ENCODE measurements at regions not wholly inside any gene's neighbourhood (a gene's known extent, or its start where the extent isn't known, plus 50 kb on each side); places are given as distances from the start of the nearest gene placed in this dataset.

GRCh38 chr6:168985705-168986104 lies 267.9 kb downstream of the THBS2 start:
- no peak for DNase-seq (ENCODE audit: low read depth in 2 of 3, low spot score in 2 of 3)

GRCh38 chr6:168983925-168984324 lies 269.7 kb downstream of the THBS2 start:
- no peak for DNase-seq (ENCODE audit: low read depth in 2 of 3, low spot score in 2 of 3)

DNA sequence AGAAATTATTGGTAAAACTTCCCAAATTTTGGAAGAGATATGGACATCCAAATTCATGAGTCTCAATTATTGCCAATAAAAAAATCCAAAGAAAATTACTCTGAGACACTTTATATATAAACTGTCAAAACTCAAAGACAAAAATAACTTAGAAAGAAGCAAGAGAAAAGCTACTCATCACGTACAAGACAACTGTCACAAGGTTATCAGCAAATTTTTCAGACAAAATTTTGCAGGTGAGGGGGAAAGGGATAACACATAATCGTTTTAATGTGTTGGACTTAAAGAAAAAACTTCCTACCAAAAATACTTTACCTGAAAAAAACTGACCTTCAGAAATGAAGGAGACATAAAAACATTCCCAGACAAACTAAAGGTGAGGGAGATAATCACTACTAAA lies 272.5 kb downstream of the THBS2 start:
- no peak for DNase-seq (ENCODE audit: low read depth in 2 of 3, low spot score in 2 of 3)

DNA sequence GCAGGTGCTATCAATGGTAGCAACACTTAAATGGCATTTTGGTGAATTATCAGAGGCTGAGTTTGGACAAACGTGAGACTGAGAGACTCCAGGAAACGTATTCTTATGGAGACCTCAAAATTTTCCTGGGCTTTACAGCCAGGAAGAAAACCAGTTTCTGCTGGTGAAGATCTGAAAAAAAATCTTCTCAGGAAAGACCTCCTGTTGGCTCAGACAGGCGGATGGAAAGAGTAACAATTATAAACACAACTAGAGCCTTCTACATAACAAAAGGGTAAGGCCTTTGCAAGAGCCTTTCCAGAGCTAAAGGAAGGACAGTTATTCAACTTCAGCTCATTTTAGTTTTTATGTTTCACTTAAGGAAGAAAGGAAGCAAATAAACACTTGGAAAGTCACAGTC lies 274.4 kb downstream of the THBS2 start:
- no peak for DNase-seq (ENCODE audit: low read depth in 2 of 3, low spot score in 2 of 3)

GRCh38 chr6:168972128-168972527 lies 281.5 kb downstream of the THBS2 start:
- no peak for DNase-seq (ENCODE audit: low read depth in 2 of 3, low spot score in 2 of 3)

- no peak for DNase-seq (ENCODE audit: low read depth in 2 of 3, low spot score in 2 of 3)
These were observed 282.1 kb downstream of the THBS2 start for GRCh38 chr6:168971549-168971948.

DNA sequence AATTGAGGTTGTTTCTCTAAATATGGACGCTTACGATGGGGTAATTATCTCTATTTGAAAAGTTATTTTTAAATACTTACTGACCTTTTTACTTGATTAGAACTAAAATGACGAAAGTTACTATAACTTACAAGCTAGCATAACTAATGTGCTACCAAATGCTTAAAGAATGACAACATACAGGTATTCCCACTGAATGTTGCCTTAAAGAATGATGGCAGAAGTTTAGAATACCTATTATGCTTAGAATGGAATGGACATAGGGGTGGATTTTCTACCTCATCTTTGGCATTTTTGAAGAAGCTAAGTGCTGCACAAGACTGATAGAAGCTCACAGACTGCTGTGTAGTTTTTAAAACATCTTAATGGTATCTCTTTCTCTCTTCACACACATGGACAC lies 284.8 kb downstream of the THBS2 start:
- DNase-seq (ENCODE audit: low read depth in 2 of 3, low spot score in 2 of 3): no peak

GRCh38 chr6:168968228-168968627 lies 285.4 kb downstream of the THBS2 start:
- peak in 1 of 3 donors; percentile 29 for DNase-seq (ENCODE audit: low read depth in 2 of 3, low spot score in 2 of 3)

GRCh38 chr6:168967281-168967925 lies 286.2 kb downstream of the THBS2 start:
- no peak for DNase-seq (ENCODE audit: low read depth in 2 of 3, low spot score in 2 of 3)

GRCh38 chr6:168964138-168964835 lies 289.4 kb downstream of the THBS2 start:
- no peak for DNase-seq (ENCODE audit: low read depth in 2 of 3, low spot score in 2 of 3)

GRCh38 chr6:168962886-168963285 lies 290.8 kb downstream of the THBS2 start:
- no peak for DNase-seq (ENCODE audit: low read depth in 2 of 3, low spot score in 2 of 3)

DNA sequence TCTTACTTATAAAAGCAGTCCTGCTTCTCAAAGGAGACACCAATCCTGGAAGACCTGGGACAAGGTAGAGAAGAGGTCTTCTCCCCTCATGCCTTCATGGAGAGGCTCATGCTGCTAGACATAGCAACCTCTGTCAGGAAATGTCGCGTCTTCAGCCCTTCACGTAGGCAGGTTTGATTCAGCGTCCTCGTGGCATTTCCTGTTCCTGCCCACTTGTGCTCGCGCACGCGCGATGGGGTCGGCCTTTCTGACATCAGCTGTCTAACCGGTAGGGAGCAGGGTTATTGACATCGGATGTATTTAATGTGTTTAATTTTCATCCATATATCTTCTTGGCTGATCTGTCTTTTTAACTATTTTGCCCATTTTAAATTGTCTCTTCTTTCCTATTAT lies 292.4 kb downstream of the THBS2 start:
- DNase-seq (ENCODE audit: low read depth in 2 of 3, low spot score in 2 of 3): no peak

DNA sequence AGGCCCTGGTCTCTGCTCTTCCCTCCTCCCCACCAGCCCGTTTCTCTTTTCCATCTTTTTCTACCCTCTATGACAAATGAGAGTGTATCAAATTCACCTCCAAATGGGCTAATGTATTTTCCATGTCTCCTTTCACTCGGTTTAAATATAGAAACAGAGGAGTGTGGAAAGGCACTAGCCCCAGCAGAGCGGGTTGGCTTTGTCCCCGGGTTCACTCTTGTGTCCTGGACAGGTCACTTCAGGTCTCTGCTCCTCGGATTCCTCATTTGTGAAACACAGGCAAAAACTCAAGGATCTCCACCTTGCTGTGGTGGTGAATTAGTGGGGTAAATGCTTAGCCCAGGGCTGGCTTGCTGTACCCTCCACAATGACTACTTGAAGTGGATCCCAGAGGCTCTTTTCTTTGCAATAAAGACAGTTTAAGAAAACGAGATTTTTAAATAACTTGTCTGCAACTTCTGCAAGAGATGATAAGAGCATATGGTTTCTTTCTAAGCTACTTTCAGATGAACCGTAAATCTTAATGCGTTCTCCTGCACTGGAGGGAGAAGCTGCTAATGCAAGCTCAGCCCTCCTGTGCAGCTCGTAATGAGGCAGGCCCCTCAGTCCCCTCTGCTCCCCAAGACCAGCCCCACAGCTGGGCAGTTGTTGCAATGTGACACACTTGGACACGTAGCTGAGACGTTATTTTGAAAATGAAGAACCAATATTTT lies 292.9 kb downstream of the THBS2 start:
- no peak for DNase-seq (ENCODE audit: low read depth in 2 of 3, low spot score in 2 of 3)

DNA sequence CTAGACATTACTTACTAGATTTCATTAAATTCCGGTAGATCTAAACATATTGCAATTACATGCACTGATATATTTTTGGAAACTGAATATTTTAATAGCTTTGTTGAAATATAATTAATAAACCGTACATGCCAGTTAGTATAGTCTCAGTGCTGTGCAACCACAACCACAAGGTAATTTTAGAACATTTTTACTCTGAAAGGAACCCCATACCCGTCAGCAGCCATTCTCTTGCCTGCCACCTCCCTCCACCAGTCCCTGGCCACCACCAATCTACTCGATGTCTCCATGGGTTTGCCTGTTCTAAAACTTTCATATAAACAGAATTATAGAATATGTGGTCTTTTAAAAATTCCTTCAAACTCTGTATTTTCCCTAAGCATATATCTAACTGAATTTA lies 293.9 kb downstream of the THBS2 start:
- DNase-seq (ENCODE audit: low read depth in 2 of 3, low spot score in 2 of 3): no peak

GRCh38 chr6:168956884-168957730 lies 296.5 kb downstream of the THBS2 start:
- peak; percentile 2 to 67 (median 52) for DNase-seq (ENCODE audit: low read depth in 2 of 3, low spot score in 2 of 3)

DNA sequence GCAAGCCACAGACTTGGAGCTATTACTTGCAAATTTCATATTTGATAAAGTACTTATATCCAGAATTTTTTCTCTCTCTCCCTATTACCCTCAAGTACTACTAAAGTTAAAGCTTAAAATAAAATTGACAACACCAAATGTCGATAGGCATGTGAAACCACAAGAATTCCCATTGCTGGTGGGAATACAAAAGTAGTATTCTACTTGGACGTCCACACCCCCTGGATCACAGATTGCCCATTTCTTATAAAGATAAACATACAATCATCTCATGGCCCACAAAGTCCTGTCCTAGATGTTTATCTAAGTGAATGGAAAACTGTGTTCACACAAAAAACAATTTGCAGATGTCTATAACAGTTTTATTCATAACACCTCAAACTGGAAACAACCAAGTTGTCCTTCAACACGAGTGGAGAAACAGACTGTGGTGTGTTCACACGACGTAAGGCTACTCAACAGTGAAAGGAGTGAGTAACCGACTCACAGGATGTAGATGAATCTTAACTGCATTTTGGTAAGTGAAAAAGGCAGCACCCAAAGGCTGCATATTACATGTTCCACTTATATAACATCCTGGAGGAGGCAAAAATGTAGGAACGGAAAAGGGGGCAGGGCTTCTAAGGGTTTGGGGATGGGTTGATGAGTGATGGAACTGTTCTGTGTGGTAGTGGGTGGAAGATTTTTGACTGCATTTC lies 297.4 kb downstream of the THBS2 start:
- DNase-seq (ENCODE audit: low read depth in 2 of 3, low spot score in 2 of 3): no peak

- DNase-seq (ENCODE audit: low read depth in 2 of 3, low spot score in 2 of 3): no peak
These were observed 300.2 kb downstream of the THBS2 start for GRCh38 chr6:168953461-168953860.

DNA sequence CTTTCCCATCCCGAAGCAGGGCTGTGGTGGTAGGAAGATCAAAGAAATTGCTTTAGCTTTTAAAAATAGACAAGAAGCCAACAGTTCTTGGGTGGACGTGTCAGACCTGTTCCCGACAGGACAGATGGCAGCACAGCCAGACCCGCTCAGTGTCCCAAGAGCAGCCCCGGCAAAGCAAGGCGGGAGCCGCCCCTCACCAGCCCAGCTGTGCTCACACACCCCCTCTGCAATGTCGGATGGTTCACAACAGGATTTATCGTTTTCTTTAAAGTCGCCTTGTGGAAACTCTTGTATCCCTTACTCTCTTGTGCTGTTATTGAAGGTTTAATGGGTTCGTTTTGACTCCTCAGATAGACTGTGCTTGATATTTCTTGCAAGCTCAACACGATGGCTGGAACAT lies 302.4 kb downstream of the THBS2 start:
- no peak for DNase-seq (ENCODE audit: low read depth in 2 of 3, low spot score in 2 of 3)

DNA sequence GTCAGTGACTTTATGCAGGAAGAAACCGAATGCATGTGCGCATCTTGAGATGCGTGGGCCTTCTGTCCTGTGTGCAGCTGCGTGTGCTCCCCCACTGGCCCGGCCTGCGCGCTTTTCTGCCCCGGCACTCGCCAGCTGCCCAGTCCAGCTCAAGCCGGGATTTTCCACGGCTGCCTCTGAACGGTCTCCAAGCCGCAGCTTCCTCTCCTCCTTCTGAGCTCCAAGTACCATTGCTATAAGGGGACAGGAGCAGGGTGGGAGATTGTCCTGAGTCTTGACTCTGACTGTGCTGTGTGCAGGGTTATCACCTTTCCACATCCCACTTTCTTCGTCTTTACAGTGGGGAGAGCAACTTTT lies 302.8 kb downstream of the THBS2 start:
- no peak for DNase-seq (ENCODE audit: low read depth in 2 of 3, low spot score in 2 of 3)

All from hematopoietic multipotent progenitor cell (in vitro differentiated cells).